Heart right ventricle (tissue), 16 donors: ENCODE measurements at regions not wholly inside any gene's neighbourhood (a gene's known extent, or its start where the extent isn't known, plus 50 kb on each side); places are given as distances from the start of the nearest gene placed in this dataset.

ENCODE experiments used
- ATAC-seq, 8 donors: fragments of 200-7000 bp; cut with Tn5 transposase; one replicate each; pipeline ENCODE4 v1.9.1; 2020; ENCODE audit warnings: mild to moderate bottlenecking in 8 of 8, moderate library complexity in 8 of 8, moderate number of reproducible peaks in 1 of 8
- DNase-seq, 2 donors: peaks; one replicate each; pipeline ENCODE4 v3.0.0-alpha.2; 2020
- H3K27ac ChIP-seq, 10 donors: fragments of 200-600 bp; sonication (generic) in 2 of 10; one replicate each; pipeline versions ENCODE4 v1.5.0 to v1.8.0; 2020 to 2022; ENCODE audit warnings: mild to moderate bottlenecking in 3 of 10
- H3K27me3 ChIP-seq, 7 donors: fragments of 200-600 bp; one replicate each; pipeline ENCODE4 v1.8.0; 2021 to 2022; ENCODE audit warnings: mild to moderate bottlenecking in 2 of 7
- H3K36me3 ChIP-seq, 9 donors: fragments of 200-600 bp; sonication (generic) in 1 of 9; one replicate each; pipeline versions ENCODE4 v1.5.0 to v1.8.0; 2020 to 2022; ENCODE audit warnings: mild to moderate bottlenecking in 2 of 9
- H3K4me1 ChIP-seq, 9 donors: fragments of 200-600 bp; sonication (generic) in 1 of 9; one replicate each; pipeline versions ENCODE4 v1.5.0 to v1.8.0; 2020 to 2022; ENCODE audit warnings: mild to moderate bottlenecking in 4 of 9
- H3K4me3 ChIP-seq, 10 donors: fragments of 200-600 bp; sonication (generic) in 2 of 10; one replicate each; pipeline versions ENCODE4 v1.5.0 to v1.8.0; 2020 to 2022; ENCODE audit warnings: mild to moderate bottlenecking in 7 of 10, moderate library complexity in 2 of 10
- H3K9me3 ChIP-seq, 11 donors: fragments of 200-600 bp in 10 of 11; sonication (generic) in 2 of 11; one replicate each; pipeline versions ENCODE4 v1.5.0 to v1.8.0; 2013 to 2022; ENCODE audit warnings: mild to moderate bottlenecking in 2 of 11, control low read depth in 1 of 11, moderate library complexity in 1 of 11
- WGBS, 2 donors: extraction: QIAGEN DNeasy Blood & Tissue Kit; methylation state at CpG; one replicate each; pipeline ENCODE4 v1.1.7; 2013; ENCODE audit warnings: inconsistent platforms in 1 of 2; 5-methylcytosine and 5-hydroxymethylcytosine counted together
- intact Hi-C, 10 donors: fragments of 100-400 bp; cut with DNase I; formaldehyde crosslinking; loops; one replicate each; pipeline versions ENCODE4 v1.11.1 to v1.14.2; 2022
- TF ChIP-seq, protein P1 (sequence below), 9 donors: fragments of 200-600 bp; sonication (generic) in 2 of 9; IDR thresholded peaks; one replicate each; pipeline versions ENCODE4 v1.5.0 to v1.8.0; 2021 to 2022; ENCODE audit warnings: antibody characterized with exemption in 9 of 9, mild to moderate bottlenecking in 5 of 9, moderate library complexity in 1 of 9
- donor health status: Arrhythmogenic right ventricular cardiomyopathy.
- donor health status: ischemic (EF 13 %, LVEDD 7.1; RV severe dilation, severe dysfunction).
- donor health status: healthy with polysubstance abuse.
- donor health status: DM: no; HTN: yes; CAD: no.
- donor health status: DM: no; HTN: no; CAD: no.
- donor health status: ischemic (EF 25% LVEDD 6.9; RV normal size, moderate dysfunction).
- donor health status: ischemic (EF 25% LVEDD 5.7; RV mildly dilated, moderate dysfunction).
- donor health status: healthy.
- donor health status: DM: yes; HTN: yes; CAD: no.
- donor health status: Ischemic cardiomyopathy.
- donor health status: ischemic (EF 35%, LVEDD 5.7; RV mildly dilated, moderate dysfunction).
- donor health status: nonischemic (EF 11% LVEDD 7.7; RV severe dilation, severe dysfunction).
- donor health status: DM: yes; HTN: yes; CAD: no.
- donor health status: PGD.
- donor health status: ischemic (EF 29% LVEDD 5.4; RV normal size, mild dysfunction).
- donor health status: nonischemic (EF 23%, LVEDD 6.1; RV moderate dilation, normal function).

DNA sequence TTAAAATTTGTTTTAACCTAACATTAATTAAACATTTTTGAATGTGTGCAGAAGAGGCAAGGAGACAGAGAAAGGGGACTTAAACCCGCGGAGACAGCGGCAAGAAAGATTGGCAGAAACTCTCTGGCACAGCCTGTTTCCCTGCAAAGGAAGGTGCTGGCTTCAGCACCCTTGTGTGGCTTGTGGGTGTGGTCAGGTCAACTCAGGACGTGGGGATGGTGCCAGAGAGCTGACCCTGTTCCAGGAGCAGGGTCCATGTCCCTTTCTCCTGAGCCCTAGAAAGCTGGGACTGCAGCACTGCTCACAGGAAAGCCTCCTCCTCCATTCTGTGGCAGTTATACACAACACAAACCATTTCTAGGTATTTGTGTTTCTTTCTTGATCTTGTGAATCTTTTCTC lies 176.2 kb upstream of the ST6GAL2 start:
- TF ChIP-seq, protein P1, sequence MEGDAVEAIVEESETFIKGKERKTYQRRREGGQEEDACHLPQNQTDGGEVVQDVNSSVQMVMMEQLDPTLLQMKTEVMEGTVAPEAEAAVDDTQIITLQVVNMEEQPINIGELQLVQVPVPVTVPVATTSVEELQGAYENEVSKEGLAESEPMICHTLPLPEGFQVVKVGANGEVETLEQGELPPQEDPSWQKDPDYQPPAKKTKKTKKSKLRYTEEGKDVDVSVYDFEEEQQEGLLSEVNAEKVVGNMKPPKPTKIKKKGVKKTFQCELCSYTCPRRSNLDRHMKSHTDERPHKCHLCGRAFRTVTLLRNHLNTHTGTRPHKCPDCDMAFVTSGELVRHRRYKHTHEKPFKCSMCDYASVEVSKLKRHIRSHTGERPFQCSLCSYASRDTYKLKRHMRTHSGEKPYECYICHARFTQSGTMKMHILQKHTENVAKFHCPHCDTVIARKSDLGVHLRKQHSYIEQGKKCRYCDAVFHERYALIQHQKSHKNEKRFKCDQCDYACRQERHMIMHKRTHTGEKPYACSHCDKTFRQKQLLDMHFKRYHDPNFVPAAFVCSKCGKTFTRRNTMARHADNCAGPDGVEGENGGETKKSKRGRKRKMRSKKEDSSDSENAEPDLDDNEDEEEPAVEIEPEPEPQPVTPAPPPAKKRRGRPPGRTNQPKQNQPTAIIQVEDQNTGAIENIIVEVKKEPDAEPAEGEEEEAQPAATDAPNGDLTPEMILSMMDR (IDR thresholded peaks at IDR 0.05), result no peak

DNA sequence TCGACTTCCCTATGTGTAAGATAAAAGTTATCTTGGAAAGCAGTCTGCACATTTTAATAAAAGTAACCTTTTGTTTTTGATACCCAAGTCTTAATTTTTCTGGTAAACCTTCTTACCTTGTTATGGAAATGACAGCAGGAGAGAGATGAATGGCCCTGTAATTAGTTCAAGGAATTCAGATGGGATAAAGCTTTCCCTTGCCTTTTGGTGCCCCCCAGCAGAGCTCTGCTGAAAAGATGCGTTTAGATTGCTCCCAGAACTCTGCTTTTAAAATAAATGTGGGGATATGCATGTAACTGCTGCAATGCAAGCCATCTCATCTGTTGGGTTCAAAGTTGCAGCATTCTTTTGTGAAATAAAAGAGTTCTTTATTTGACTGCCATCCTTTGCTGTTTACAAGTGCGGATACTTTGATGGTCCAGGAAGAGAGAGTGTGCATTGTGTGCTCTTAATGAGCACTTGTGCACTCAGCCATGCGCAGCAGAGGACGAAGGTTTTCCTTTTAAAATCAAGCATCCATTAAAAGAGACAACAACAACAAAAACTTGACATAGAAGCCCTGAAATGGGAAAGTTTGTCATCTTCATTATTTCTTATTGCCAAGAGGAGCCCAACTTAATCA lies 176.7 kb upstream of the ST6GAL2 start:
- intact Hi-C loops, result no loop called here
- Histone ChIP-seq H3K27ac (no peak overlapping the region), H3K9me3 (peaks cover 0 to 5% (median 0%) of the 10 kb centered on the region in 11 donors), H3K4me1 (no peaks in the 10 kb centered on the region), H3K27me3 (no peaks in the 10 kb centered on the region), H3K36me3 (no peaks in the 10 kb centered on the region), H3K4me3 (no peak overlapping the region)
- TF ChIP-seq, protein P1 (IDR thresholded peaks at IDR 0.05), result no peak
- DNase-seq (no peak), ATAC-seq (no peak)
- WGBS, 2 donors, result 65 to 69% methylated on average over 5 of the region's 5 CpGs

More for the DNA sequence above, 176.2 kb upstream of the ST6GAL2 start:
- no peaks in the 10 kb centered on the region for H3K27me3 ChIP-seq
- peak in 1 of 8 donors; percentile 53 for ATAC-seq
- no peak overlapping the region for H3K27ac ChIP-seq
- H3K4me3 ChIP-seq, result no peak overlapping the region
- H3K4me1 ChIP-seq, result no peaks in the 10 kb centered on the region
- 24 to 44% methylated on average over 4 of the region's 4 CpGs for WGBS, 2 donors
- H3K36me3 ChIP-seq, result no peaks in the 10 kb centered on the region
- intact Hi-C loops, result no loop called here
- peaks cover 0 to 5% (median 0%) of the 10 kb centered on the region in 11 donors for H3K9me3 ChIP-seq
- peak; percentile 4 to 18 for DNase-seq

DNA sequence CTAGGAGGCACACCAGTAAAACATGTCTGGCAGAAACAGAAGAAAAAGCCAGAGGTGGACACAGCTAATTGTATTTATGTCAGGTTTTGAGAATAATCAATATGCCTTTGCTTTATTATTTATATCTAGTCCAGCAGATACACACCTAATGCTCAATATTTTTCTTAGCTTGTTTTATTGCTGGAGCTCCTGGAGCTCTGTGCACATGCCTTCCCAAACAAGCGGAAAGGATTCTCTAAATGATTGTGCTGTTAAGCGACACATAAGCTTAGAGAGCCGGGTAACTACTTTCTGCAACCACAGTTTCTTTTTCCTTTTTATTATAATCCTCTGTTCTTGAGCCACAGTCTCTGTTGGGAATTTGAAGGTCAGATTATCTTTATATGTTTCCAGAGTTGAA lies 177.3 kb upstream of the ST6GAL2 start:
- intact Hi-C loops, result no loop called here

DNA sequence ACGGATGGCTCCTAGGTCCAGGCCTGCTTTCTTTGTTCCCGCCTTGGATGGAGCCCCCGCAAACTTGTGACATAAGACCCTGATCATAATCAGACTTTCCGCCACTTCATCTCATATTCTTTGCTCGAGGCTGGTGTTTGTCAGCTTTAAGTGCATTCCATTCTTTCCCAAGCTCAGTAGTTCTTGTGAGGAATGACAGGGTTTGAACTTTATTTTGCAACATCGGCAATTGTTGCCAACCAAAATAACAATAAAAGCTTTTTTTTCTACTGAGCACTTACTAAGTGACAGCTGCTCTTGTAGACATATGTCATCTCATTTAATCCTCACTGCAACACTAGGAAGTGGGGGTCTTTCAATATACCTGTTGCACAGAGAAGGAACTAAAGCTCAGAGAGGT lies 178.8 kb upstream of the ST6GAL2 start:
- no peak overlapping the region for H3K27ac ChIP-seq
- no peaks in the 10 kb centered on the region for H3K4me1 ChIP-seq
- H3K9me3 ChIP-seq, result no peaks in the 10 kb centered on the region
- intact Hi-C loops, result no loop called here
- H3K36me3 ChIP-seq, result no peaks in the 10 kb centered on the region
- no peak overlapping the region for H3K4me3 ChIP-seq
- no peak for DNase-seq
- 78 to 84% methylated on average over 6 of the region's 6 CpGs for WGBS, 2 donors
- TF ChIP-seq, protein P1 (IDR thresholded peaks at IDR 0.05), result no peak
- no peak for ATAC-seq
- no peaks in the 10 kb centered on the region for H3K27me3 ChIP-seq

More for the DNA sequence above, 177.3 kb upstream of the ST6GAL2 start:
- ATAC-seq (no peak), DNase-seq (no peak)
- Histone ChIP-seq H3K27ac (no peak overlapping the region), H3K4me3 (no peak overlapping the region), H3K36me3 (no peaks in the 10 kb centered on the region), H3K4me1 (no peaks in the 10 kb centered on the region), H3K9me3 (peaks cover 0 to 5% (median 0%) of the 10 kb centered on the region in 11 donors), H3K27me3 (no peaks in the 10 kb centered on the region)
- 89 to 99% methylated on average over 3 of the region's 3 CpGs for WGBS, 2 donors
- TF ChIP-seq, protein P1 (IDR thresholded peaks at IDR 0.05), result no peak
